Activated naive CD8-positive, alpha-beta T cell treated with anti-CD3 and anti-CD28 coated beads, Interleukin-2, amount 50 U/mL, for 24 hours (primary cell): ENCODE measurements at regions not wholly inside any gene's neighbourhood (a gene's known extent, or its start where the extent isn't known, plus 50 kb on each side); places are given as distances from the start of the nearest gene placed in this dataset.
"Not testable (repeated sequence)": the region's sequence is repeated elsewhere in the genome, so short reads cannot be mapped to it uniquely, and the experiment has no call there.

Experiments
- ATAC-seq: fragments of 150-1000 bp; cut with Tn5 transposase; one replicate; pipeline ENCODE4 v1.10.0; 2021
- DNase-seq: peaks from one replicate; pipeline ENCODE4 v3.0.0; 2021
- H3K27ac Mint-ChIP-seq: one replicate; pipeline ENCODE4 v1.8.0; 2021; ENCODE audit warnings: mild to moderate bottlenecking, mixed read lengths
- H3K27me3 Mint-ChIP-seq: one replicate; pipeline ENCODE4 v1.8.0; 2021; ENCODE audit warnings: mixed read lengths
- H3K36me3 Mint-ChIP-seq: one replicate; pipeline ENCODE4 v1.8.0; 2021; ENCODE audit warnings: low read depth, mixed read lengths
- H3K4me1 Mint-ChIP-seq: one replicate; pipeline ENCODE4 v1.8.0; 2021; ENCODE audit warnings: mixed read lengths
- H3K4me3 Mint-ChIP-seq: one replicate; pipeline ENCODE4 v1.8.0; 2021; ENCODE audit warnings: mild to moderate bottlenecking, moderate library complexity, mixed read lengths
- H3K9me3 Mint-ChIP-seq: one replicate; pipeline ENCODE4 v1.8.0; 2021; ENCODE audit warnings: mixed read lengths

GRCh38 chr14:85172889-85173477, 357.0 kb upstream of the FLRT2 start:
- DNase-seq (no peak), ATAC-seq (no peak)
- H3K4me3 Mint-ChIP-seq: no peak overlapping the region
- no peaks in the 10 kb centered on the region for H3K36me3 Mint-ChIP-seq
- H3K27ac Mint-ChIP-seq: no peak overlapping the region
- peaks cover 1% of the 10 kb centered on the region for H3K27me3 Mint-ChIP-seq
- H3K9me3 Mint-ChIP-seq: peaks cover 8% of the 10 kb centered on the region
- H3K4me1 Mint-ChIP-seq: no peaks in the 10 kb centered on the region

- peaks cover 1% of the 10 kb centered on the region for H3K36me3 Mint-ChIP-seq
- H3K9me3 Mint-ChIP-seq: peaks cover 8% of the 10 kb centered on the region
- H3K4me1 Mint-ChIP-seq: no peaks in the 10 kb centered on the region
- H3K4me3 Mint-ChIP-seq: no peak overlapping the region
- peaks cover 1% of the 10 kb centered on the region for H3K27me3 Mint-ChIP-seq
- DNase-seq (no peak), ATAC-seq (no peak)
- H3K27ac Mint-ChIP-seq: no peak overlapping the region
Observed at GRCh38 chr14:85175556-85175955, 354.4 kb upstream of the FLRT2 start.

DNA sequence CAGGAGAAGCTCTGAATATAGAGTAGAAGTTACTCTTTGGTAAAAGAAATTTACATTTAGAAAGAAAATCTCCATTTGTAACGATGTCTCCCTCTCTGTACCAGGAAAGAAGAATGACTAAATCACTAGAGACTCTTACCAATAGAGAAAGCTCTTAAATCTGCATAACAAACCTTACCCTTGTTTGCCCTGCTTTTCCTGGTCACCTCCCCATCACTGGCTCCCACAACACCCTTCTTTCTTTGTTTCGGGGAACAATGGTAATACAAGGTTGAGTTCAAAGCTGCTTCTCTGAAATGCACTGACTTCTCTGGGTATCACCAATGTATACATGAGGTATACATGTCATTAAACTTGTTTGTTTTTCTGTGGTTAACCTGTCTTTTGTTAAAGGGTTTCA, 351.1 kb upstream of the FLRT2 start:
- ATAC-seq: no peak
- Mint-ChIP-seq H3K4me1 (no peaks in the 10 kb centered on the region), H3K4me3 (no peak overlapping the region), H3K27ac (no peak overlapping the region), H3K9me3 (peaks cover 8% of the 10 kb centered on the region), H3K27me3 (no peaks in the 10 kb centered on the region), H3K36me3 (peaks cover 1% of the 10 kb centered on the region)
- no peak for DNase-seq

DNA sequence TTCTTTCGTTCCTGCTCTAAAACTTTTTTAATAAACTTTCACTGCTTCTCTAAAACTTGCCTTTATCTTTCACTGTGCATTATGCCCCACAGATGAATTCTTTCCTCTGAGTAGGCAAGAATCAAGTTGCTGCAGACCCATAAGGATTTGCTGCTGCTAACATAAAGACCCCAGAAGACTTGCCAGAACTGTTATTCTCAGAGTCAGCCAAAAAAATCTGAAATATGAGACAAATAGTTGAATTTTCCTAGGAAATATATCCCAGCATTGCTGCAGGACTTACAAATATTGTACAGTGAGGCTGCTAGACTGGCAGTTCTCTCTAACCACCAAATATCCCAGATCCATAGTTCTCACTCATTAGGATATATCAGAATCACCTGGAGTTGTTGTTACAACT, 349.1 kb upstream of the FLRT2 start:
- Mint-ChIP-seq H3K27me3 (no peaks in the 10 kb centered on the region), H3K4me3 (no peak overlapping the region), H3K27ac (no peak overlapping the region), H3K36me3 (peaks cover 1% of the 10 kb centered on the region), H3K4me1 (no peaks in the 10 kb centered on the region), H3K9me3 (peaks cover 4% of the 10 kb centered on the region)
- no peak for ATAC-seq
- DNase-seq: no peak

- Mint-ChIP-seq H3K4me1 (no peaks in the 10 kb centered on the region), H3K4me3 (no peak overlapping the region), H3K9me3 (peaks cover 4% of the 10 kb centered on the region), H3K27me3 (no peaks in the 10 kb centered on the region), H3K27ac (no peak overlapping the region), H3K36me3 (peaks cover 1% of the 10 kb centered on the region)
- no peak for DNase-seq
- no peak for ATAC-seq
Observed at GRCh38 chr14:85182282-85182681, 347.7 kb upstream of the FLRT2 start.

DNA sequence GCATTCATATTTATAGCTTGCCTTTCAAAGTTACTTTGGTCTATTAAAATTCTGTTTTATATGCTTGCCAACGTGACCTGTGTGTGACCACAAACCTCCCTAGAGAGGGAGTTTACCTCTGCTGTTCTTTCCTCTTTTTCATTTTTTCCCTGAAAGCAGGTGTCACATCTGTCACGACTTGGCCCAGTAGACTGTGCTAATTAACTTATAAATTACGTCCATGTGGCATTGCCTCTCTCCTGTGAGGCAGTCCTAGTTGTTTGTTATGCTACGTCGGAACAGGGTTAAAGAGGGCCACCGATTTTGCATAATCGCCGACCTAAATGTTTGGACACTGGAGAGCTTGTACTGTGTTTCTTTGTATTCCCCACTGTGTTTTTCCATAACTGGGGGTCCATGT, 343.9 kb upstream of the FLRT2 start:
- Mint-ChIP-seq H3K4me3 (no peak overlapping the region), H3K27ac (no peak overlapping the region), H3K27me3 (no peaks in the 10 kb centered on the region), H3K9me3 (peaks cover 12% of the 10 kb centered on the region), H3K4me1 (no peaks in the 10 kb centered on the region), H3K36me3 (no peaks in the 10 kb centered on the region)
- ATAC-seq (no peak), DNase-seq (no peak)

GRCh38 chr14:85187521-85187920, 342.4 kb upstream of the FLRT2 start:
- no peak overlapping the region for H3K27ac Mint-ChIP-seq
- H3K9me3 Mint-ChIP-seq: peaks cover 8% of the 10 kb centered on the region
- ATAC-seq (no peak), DNase-seq (no peak)
- H3K4me3 Mint-ChIP-seq: no peak overlapping the region
- no peaks in the 10 kb centered on the region for H3K4me1 Mint-ChIP-seq
- H3K27me3 Mint-ChIP-seq: no peaks in the 10 kb centered on the region
- H3K36me3 Mint-ChIP-seq: no peaks in the 10 kb centered on the region

DNA sequence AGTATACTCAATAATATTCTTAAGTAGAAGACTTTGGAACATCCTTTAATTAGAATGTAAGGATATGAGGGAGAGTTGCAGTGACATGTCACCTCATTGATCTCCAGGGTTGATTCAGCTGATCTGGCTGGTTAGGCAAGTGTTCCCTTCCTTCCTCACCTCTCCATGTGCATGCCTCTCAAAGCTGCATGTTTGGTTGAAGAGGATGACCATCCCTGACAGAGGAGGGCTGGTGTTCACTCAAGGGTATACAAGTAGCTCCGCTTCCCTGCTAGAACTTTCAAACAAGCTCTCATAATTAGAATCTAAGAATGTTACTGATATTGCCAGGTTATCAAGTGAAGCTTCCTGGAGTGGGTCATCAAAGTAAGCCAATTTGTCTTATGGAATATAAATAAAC, 341.1 kb upstream of the FLRT2 start:
- H3K4me1 Mint-ChIP-seq: no peaks in the 10 kb centered on the region

DNA sequence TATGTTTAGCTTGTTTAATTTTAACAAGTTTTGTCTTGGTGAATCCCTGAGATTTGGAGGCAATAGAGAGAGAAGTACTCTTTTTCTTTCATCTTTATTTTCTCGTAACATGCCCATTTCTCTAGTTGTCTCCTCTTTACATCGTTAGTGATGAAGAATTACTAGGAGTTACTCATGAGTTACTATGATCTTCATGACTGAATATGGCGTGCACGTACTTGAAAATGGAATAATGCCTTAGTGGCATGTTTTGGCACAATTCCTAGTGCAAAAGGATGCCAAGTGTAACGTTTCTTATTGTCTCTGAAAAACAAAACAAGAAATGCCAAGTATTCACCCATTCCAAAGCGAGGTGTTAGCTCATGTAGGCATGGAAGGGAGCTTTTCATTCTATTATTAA, 340.7 kb upstream of the FLRT2 start:
- not testable (repeated sequence) for H3K4me3 Mint-ChIP-seq, H3K9me3 Mint-ChIP-seq, H3K27me3 Mint-ChIP-seq, H3K27ac Mint-ChIP-seq, H3K4me1 Mint-ChIP-seq, DNase-seq, H3K36me3 Mint-ChIP-seq, ATAC-seq

More for the DNA sequence above, 341.1 kb upstream of the FLRT2 start:
- ATAC-seq (no peak), DNase-seq (no peak)
- no peak overlapping the region for H3K4me3 Mint-ChIP-seq
- H3K9me3 Mint-ChIP-seq: peaks cover 8% of the 10 kb centered on the region
- H3K27me3 Mint-ChIP-seq: no peaks in the 10 kb centered on the region
- H3K27ac Mint-ChIP-seq: no peak overlapping the region
- H3K36me3 Mint-ChIP-seq: no peaks in the 10 kb centered on the region

- DNase-seq (no peak), ATAC-seq (no peak)
- no peak overlapping the region for H3K4me3 Mint-ChIP-seq
- no peak overlapping the region for H3K27ac Mint-ChIP-seq
- H3K27me3 Mint-ChIP-seq: no peaks in the 10 kb centered on the region
- no peaks in the 10 kb centered on the region for H3K36me3 Mint-ChIP-seq
- H3K9me3 Mint-ChIP-seq: peaks cover 17% of the 10 kb centered on the region
- H3K4me1 Mint-ChIP-seq: no peaks in the 10 kb centered on the region
Observed at GRCh38 chr14:85190251-85190650, 339.7 kb upstream of the FLRT2 start.

GRCh38 chr14:85191986-85192385, 338.0 kb upstream of the FLRT2 start:
- Mint-ChIP-seq H3K9me3 (peaks cover 17% of the 10 kb centered on the region), H3K4me1 (no peaks in the 10 kb centered on the region), H3K27me3 (no peaks in the 10 kb centered on the region), H3K4me3 (no peak overlapping the region), H3K27ac (no peak overlapping the region), H3K36me3 (no peaks in the 10 kb centered on the region)
- DNase-seq (no peak), ATAC-seq (no peak)

- no peaks in the 10 kb centered on the region for H3K4me1 Mint-ChIP-seq
- ATAC-seq: no peak
- H3K4me3 Mint-ChIP-seq: no peak overlapping the region
- H3K36me3 Mint-ChIP-seq: no peaks in the 10 kb centered on the region
- DNase-seq: no peak
- no peaks in the 10 kb centered on the region for H3K27me3 Mint-ChIP-seq
- peaks cover 10% of the 10 kb centered on the region for H3K9me3 Mint-ChIP-seq
- no peak overlapping the region for H3K27ac Mint-ChIP-seq
Observed at GRCh38 chr14:85195872-85196477, 334.0 kb upstream of the FLRT2 start.

DNA sequence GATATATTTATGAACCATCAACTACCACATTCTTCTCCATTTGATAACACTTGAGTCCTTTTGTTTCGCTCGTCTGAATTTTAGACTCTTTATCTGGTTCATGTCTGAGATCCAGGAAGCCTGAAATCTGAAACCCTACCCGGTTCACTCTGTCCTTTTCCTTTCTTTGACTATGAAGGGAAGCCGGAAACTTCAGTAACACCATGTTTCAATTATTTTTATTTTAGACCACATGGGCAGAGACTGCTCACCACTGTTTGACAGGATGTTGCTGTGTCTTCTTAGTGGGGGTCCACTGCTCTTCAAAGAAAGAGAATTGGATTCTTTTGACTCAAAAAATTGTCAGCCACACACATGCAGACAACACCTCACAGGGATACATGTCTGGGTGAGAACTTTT, 331.9 kb upstream of the FLRT2 start:
- Mint-ChIP-seq H3K4me3 (no peak overlapping the region), H3K27me3 (no peaks in the 10 kb centered on the region), H3K4me1 (no peaks in the 10 kb centered on the region), H3K9me3 (peaks cover 10% of the 10 kb centered on the region), H3K27ac (no peak overlapping the region), H3K36me3 (no peaks in the 10 kb centered on the region)
- no peak for DNase-seq
- no peak for ATAC-seq

GRCh38 chr14:85205875-85206274, 324.1 kb upstream of the FLRT2 start:
- H3K4me3 Mint-ChIP-seq: no peak overlapping the region
- H3K27me3 Mint-ChIP-seq: no peaks in the 10 kb centered on the region

DNA sequence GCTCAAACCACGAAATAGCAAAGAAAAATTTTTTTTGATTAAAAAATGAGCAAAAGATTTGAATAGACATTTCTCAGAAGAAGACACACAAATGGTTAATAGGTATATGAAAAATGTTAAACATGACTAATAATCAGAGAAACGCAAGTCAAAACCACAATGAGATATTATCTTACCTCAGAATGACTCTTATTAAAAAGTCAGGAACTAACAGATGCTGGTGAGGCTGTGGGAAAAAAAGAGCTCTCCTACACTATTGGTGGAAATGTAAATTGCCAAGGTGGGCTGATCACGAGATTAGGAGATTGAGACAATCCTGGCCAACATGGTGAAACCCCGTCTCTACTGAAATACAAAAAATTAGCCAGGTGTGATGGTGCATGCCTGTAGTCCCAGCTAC, 315.5 kb upstream of the FLRT2 start:
- Mint-ChIP-seq H3K9me3 (peaks cover 8% of the 10 kb centered on the region), H3K27ac (no peak overlapping the region), H3K4me3 (no peak overlapping the region), H3K27me3 (no peaks in the 10 kb centered on the region), H3K4me1 (no peaks in the 10 kb centered on the region), H3K36me3 (no peaks in the 10 kb centered on the region)
- ATAC-seq: no peak
- DNase-seq: no peak

More at GRCh38 chr14:85205875-85206274, 324.1 kb upstream of the FLRT2 start:
- no peak for ATAC-seq
- Mint-ChIP-seq H3K4me1 (no peaks in the 10 kb centered on the region), H3K9me3 (no peaks in the 10 kb centered on the region), H3K36me3 (no peaks in the 10 kb centered on the region), H3K27ac (no peak overlapping the region)
- no peak for DNase-seq

GRCh38 chr14:85217412-85217811, 312.5 kb upstream of the FLRT2 start:
- DNase-seq (no peak), ATAC-seq (no peak)
- no peak overlapping the region for H3K27ac Mint-ChIP-seq
- no peaks in the 10 kb centered on the region for H3K4me1 Mint-ChIP-seq
- no peaks in the 10 kb centered on the region for H3K36me3 Mint-ChIP-seq
- peaks cover 11% of the 10 kb centered on the region for H3K9me3 Mint-ChIP-seq
- H3K4me3 Mint-ChIP-seq: no peak overlapping the region
- no peaks in the 10 kb centered on the region for H3K27me3 Mint-ChIP-seq
